GM19463 (cell line): ENCODE measurements at regions not wholly inside any gene's neighbourhood (a gene's known extent, or its start where the extent isn't known, plus 50 kb on each side); places are given as distances from the start of the nearest gene placed in this dataset.

Source experiments
- ATAC-seq: cut with Tn5 transposase; IDR thresholded peaks from one replicate; pipeline ENCODE4 v1.9.1; 2021; ENCODE audit warnings: mild to moderate bottlenecking, moderate library complexity; ENCODE audit not compliant: unreplicated experiment

DNA sequence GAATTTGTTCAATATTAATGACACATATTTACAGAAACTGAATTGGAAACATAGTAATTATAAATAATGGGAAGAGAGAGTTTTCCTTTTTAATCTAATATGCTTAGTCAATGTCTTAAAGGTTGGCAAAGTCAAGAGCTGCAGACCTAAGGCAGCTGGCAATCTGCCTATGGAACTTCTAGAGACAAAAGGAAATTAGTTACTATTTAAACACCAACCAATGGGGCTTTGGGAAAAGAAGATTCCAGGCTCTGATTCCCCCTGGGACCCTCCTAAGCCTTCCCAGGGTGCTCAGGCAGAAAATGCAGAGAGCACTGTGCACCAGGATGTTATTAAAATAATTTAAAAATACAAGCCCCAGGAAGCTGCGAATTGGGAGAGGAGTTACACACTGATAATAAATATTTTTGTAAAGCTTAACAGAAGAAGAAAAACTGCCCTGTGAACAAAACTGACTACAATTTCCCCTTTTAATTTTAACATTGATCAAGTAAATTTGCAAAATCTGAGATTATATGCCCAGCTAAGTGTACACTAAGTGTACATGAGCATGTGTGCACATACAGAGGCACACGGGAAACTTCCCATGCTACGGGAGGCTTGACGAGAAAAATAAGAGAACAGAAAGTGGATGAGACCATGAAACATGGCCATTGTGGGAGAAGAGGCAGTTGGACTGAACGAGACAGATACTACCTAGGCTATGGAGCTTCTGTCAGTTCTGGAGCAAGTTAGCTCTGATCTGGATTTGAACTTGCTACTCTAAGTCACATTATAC lies 77.4 kb upstream of the ADAMTS16 start:
- no peak for ATAC-seq

- peak; percentile 63 for ATAC-seq
Measured at GRCh38 chr5:5063533-5063953, 76.6 kb upstream of the ADAMTS16 start.

GRCh38 chr5:5065472-5065871 lies 74.7 kb upstream of the ADAMTS16 start:
- ATAC-seq: no peak

- peak; percentile 40 for ATAC-seq
Measured at GRCh38 chr5:5066276-5067186, 73.6 kb upstream of the ADAMTS16 start.

GRCh38 chr5:5069851-5070250 lies 70.3 kb upstream of the ADAMTS16 start:
- no peak for ATAC-seq

- no peak for ATAC-seq
Measured at GRCh38 chr5:5071554-5071953, 68.6 kb upstream of the ADAMTS16 start.

- no peak for ATAC-seq
Measured at GRCh38 chr5:5077236-5077635, 62.9 kb upstream of the ADAMTS16 start.

DNA sequence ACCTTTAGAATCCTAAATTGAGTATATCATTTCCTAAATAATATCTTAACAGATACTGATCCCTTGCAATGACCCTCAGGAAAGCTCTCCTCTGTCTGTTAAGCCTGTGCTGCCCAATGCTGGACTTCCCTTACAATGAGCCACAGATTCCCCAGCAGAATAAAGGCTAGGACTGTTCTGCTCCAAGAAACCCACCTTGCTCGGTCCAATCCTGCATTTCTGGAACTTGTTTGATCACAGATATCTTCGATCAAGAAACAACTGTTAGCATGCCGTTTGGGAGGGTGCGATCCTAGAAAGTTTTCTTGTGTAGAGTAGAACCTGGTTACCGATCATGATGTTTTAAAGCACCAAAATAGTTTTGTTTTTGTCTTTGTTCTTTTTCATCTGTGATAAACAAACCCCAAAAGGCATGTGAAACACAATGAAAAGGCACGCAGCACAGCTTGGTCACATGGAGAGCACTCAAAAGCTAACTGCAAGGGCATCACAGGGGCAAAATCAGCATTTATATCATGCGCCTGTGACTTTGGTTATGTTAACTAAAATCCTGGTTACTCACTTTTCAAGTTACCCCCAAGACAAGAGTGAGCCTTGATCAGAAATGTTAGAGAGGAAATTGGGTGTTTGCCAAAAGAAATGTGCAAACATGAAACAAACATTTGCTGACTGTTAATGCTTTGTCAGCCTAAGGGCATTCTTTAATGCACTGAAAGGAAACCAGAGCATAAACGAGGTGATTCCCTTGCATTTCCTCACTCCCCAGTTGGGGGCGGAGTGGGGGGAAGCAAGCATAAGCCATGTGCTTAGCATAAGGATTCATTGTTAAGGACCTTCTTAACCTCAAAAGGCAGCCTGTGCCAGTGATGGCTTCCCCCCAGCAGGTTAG lies 61.9 kb upstream of the ADAMTS16 start:
- no peak for ATAC-seq

GRCh38 chr5:5079876-5080275 lies 60.3 kb upstream of the ADAMTS16 start:
- no peak for ATAC-seq

- no peak for ATAC-seq
Measured at GRCh38 chr5:5080790-5081189, 59.3 kb upstream of the ADAMTS16 start.

GRCh38 chr5:5085381-5085780 lies 54.7 kb upstream of the ADAMTS16 start:
- no peak for ATAC-seq

- peak; percentile 40 for ATAC-seq
Measured at GRCh38 chr5:5089895-5090649, 50.1 kb upstream of the ADAMTS16 start.
